DND-41 (cell line): ENCODE measurements at regions not wholly inside any gene's neighbourhood (a gene's known extent, or its start where the extent isn't known, plus 50 kb on each side); places are given as distances from the start of the nearest gene placed in this dataset.

Source experiments
- ATAC-seq: fragments of 200-7000 bp; cut with Tn5 transposase; 3 replicates; pipeline ENCODE4 v1.9.1; 2021; ENCODE audit warnings: low read depth; ENCODE audit not compliant: insufficient read depth
- DNase-seq: peaks from one replicate; pipeline ENCODE4 v3.0.0-alpha.2; 2020
- H2AFZ ChIP-seq: 2 replicates; pipeline ENCODE4 v1.6.0; 2012; ENCODE audit warnings: low read depth, low read length
- H3K27ac ChIP-seq: 2 replicates; pipeline ENCODE4 v1.5.1; 2012; ENCODE audit warnings: low read length, inconsistent platforms
- H3K27me3 ChIP-seq: fragments of 200-600 bp; sonication (generic); 2 replicates; pipeline ENCODE4 v1.6.0; 2012; ENCODE audit warnings: low read length, mild to moderate bottlenecking, inconsistent platforms; ENCODE audit not compliant: insufficient read depth, poor library complexity
- H3K36me3 ChIP-seq: 2 replicates; pipeline ENCODE4 v1.5.1; 2012; ENCODE audit warnings: low read length, inconsistent platforms; ENCODE audit not compliant: insufficient read depth
- H3K4me1 ChIP-seq: 2 replicates; pipeline ENCODE4 v1.5.1; 2012; ENCODE audit warnings: mild to moderate bottlenecking, low read length; ENCODE audit not compliant: insufficient read depth
- H3K4me2 ChIP-seq: 2 replicates; pipeline ENCODE4 v1.6.0; 2012; ENCODE audit warnings: mild to moderate bottlenecking, moderate library complexity, low read length, inconsistent platforms; ENCODE audit not compliant: insufficient read depth
- H3K4me3 ChIP-seq, 2 experiments: fragments of 200-600 bp in 1 of 2; shearing (Covaris generic) in 1 of 2; 2 replicates each; pipeline ENCODE4 v1.5.1; 2012 to 2016; ENCODE audit warnings: inconsistent platforms in 2 of 2, low read length in 2 of 2, mild to moderate bottlenecking in 2 of 2, low read depth in 1 of 2, moderate library complexity in 1 of 2
- H3K79me2 ChIP-seq: 2 replicates; pipeline ENCODE4 v1.6.0; 2012; ENCODE audit warnings: low read length, inconsistent platforms; ENCODE audit not compliant: insufficient read depth
- H3K9ac ChIP-seq: 2 replicates; pipeline ENCODE4 v1.6.0; 2012; ENCODE audit warnings: low read depth, mild to moderate bottlenecking, inconsistent platforms, low read length, moderate library complexity
- H3K9me3 ChIP-seq: 2 replicates; pipeline ENCODE4 v1.5.1; 2012; ENCODE audit warnings: low read length, moderate library complexity, mild to moderate bottlenecking, inconsistent platforms; ENCODE audit not compliant: insufficient read depth, severe bottlenecking
- H4K20me1 ChIP-seq: 2 replicates; pipeline ENCODE4 v1.6.0; 2012; ENCODE audit warnings: low read length; ENCODE audit not compliant: insufficient read depth
- CTCF ChIP-seq: IDR thresholded peaks from 2 replicates; pipeline ENCODE4 v1.5.1; 2012; ENCODE audit warnings: borderline replicate concordance, low read length, moderate library complexity, mild to moderate bottlenecking; ENCODE audit not compliant: poor library complexity, severe bottlenecking; ENCODE audit errors: extremely low read depth
- EZH2 ChIP-seq: IDR thresholded peaks from 3 replicates; pipeline ENCODE4 v1.6.1; 2012; ENCODE audit warnings: borderline replicate concordance, low read depth, mild to moderate bottlenecking, moderate library complexity, low read length, inconsistent platforms; ENCODE audit not compliant: severe bottlenecking

GRCh38 chr20:53853111-53853713, 217.2 kb downstream of the BCAS1 start:
- H3K4me3 ChIP-seq: no peak overlapping the region
- no peak for TF ChIP-seq EZH2
- TF ChIP-seq CTCF: no peak
- ATAC-seq: no peak
- H3K4me1 ChIP-seq: peaks cover 13% of the 10 kb centered on the region
- no peak overlapping the region for H3K4me2 ChIP-seq
- no peaks in the 10 kb centered on the region for H3K79me2 ChIP-seq
- no peaks in the 10 kb centered on the region for H3K27me3 ChIP-seq
- H3K9me3 ChIP-seq: no peaks in the 10 kb centered on the region
- H3K36me3 ChIP-seq: no peaks in the 10 kb centered on the region
- H4K20me1 ChIP-seq: no peaks in the 10 kb centered on the region
- H2AFZ ChIP-seq: no peak overlapping the region
- no peak overlapping the region for H3K9ac ChIP-seq
- DNase-seq: no peak
- H3K27ac ChIP-seq: no peak overlapping the region

GRCh38 chr20:53852691-53853090, 217.7 kb downstream of the BCAS1 start:
- H3K27ac ChIP-seq: no peak overlapping the region
- no peaks in the 10 kb centered on the region for H3K79me2 ChIP-seq
- no peaks in the 10 kb centered on the region for H3K36me3 ChIP-seq
- TF ChIP-seq EZH2 (no peak), CTCF (no peak)
- no peak overlapping the region for H3K4me3 ChIP-seq
- H2AFZ ChIP-seq: no peak overlapping the region
- ATAC-seq (no peak), DNase-seq (no peak)
- H3K4me2 ChIP-seq: no peak overlapping the region
- H3K27me3 ChIP-seq: no peaks in the 10 kb centered on the region
- H3K9me3 ChIP-seq: no peaks in the 10 kb centered on the region
- H4K20me1 ChIP-seq: no peaks in the 10 kb centered on the region
- no peak overlapping the region for H3K9ac ChIP-seq
- H3K4me1 ChIP-seq: peaks cover 18% of the 10 kb centered on the region

GRCh38 chr20:53852014-53852413, 218.4 kb downstream of the BCAS1 start:
- Histone ChIP-seq H2AFZ (no peak overlapping the region), H3K79me2 (no peaks in the 10 kb centered on the region), H3K27ac (no peak overlapping the region), H3K4me1 (peaks cover 25% of the 10 kb centered on the region), H3K9ac (no peak overlapping the region), H3K27me3 (no peaks in the 10 kb centered on the region), H4K20me1 (no peaks in the 10 kb centered on the region), H3K4me3 (no peak overlapping the region), H3K9me3 (no peaks in the 10 kb centered on the region), H3K36me3 (no peaks in the 10 kb centered on the region), H3K4me2 (no peak overlapping the region)
- ATAC-seq (no peak), DNase-seq (no peak)
- TF ChIP-seq EZH2 (no peak), CTCF (no peak)
